NCI-H1105 (cell line): ENCODE measurements at regions not wholly inside any gene's neighbourhood (a gene's known extent, or its start where the extent isn't known, plus 50 kb on each side); places are given as distances from the start of the nearest gene placed in this dataset.
A peak's percentile ranks its signal among the peaks of the same experiment; 100 is the strongest.

Source experiments
- DNase-seq: peaks from one replicate; lab custom pipeline; 2025; lab: John Stamatoyannopoulos, UW

DNA sequence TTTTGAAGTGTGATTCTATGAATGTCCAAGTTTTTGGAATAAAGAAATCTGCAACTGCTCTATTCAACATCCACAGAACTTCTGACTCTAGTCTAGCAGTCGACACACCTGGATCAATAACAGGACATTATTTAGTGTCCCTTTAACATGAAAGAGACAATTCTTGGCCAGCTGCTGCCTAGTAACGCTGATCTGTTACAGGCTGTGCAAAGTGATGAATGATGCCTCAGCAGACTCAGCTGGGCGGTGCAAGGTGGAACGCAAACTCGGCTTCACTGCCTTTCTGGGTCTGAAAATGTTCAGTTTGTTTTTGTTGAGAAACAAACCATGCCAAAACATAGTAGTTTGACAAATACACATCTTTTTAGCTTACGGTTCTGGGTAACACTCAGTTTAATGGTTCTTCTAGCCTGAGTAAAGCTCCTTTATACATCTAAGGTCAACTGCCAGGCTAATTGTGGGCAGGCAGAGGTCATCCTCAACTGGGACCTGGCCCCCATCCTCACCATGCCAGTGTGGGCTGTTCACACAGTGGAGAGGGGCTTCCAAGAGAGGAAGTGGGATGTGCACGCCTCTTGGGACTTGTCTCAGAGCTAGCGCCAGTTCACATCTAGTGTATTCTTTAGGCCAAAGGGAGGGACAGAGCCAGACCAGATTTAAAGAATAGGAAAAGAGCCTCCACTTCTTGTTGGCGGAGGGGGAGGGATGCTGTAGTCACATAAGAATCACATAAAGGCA is 879.7 kb downstream of the QKI start:
- DNase-seq = no peak

DNA sequence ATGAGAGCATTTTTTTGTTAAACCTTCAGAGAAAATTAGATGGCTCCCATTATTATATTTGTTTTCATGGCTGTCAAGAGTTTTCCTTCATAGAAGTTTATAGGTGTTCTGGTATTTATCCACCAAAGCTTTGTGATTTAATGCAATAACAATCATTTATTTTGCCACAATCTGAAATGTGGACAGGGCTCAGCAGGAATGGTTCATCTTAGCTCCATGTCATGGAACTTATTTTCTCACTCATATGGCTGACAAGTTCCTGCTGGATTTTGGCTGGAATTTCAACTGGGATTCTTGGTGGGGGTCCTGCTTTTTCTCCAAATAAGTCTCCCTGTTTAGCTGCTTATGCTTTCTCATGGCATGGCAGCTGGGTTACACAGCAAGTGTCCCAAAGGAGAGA is 876.7 kb downstream of the QKI start:
- no peak for DNase-seq

DNA sequence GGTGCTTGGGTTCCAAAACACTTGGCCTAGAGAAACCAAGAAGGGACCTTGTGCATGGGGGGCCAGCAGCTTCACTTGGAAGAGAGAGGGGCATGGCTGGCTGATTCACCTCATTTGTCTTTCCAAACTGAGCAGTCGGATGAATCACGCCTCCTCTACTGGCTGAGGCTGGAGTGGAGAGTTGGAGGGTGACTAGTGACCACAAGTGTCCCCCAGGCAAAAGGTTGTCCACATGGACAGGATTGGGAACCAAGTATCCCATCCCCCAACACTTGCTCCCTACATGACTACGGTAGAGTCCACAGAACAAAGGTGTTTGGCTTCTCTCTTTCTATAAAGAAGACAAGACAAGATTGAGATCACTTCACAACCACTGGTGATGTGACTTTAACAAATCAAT is 875.6 kb downstream of the QKI start:
- DNase-seq = no peak

DNA sequence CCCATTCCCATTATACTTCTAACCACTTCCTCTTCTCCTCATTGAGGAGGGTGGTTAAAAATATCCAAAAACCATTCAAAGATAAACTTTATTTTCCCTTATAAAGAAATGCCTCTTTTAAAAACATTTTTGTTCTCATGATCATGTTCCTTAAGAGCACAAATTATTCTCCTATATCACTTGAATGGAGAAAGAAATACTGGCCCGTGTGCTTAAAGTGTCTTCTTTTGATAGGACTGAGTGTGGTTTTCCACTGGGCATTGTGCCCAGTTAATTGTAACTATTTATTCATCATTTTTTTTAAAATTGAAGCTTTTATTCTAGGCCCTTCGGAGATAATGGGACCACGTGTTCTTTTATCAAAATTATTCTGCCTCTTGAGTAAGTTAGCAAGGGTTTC is 871.5 kb downstream of the QKI start:
- peak; percentile 75 for DNase-seq

GRCh38 chr6:164283574-164283973 is 869.1 kb downstream of the QKI start:
- no peak for DNase-seq

DNA sequence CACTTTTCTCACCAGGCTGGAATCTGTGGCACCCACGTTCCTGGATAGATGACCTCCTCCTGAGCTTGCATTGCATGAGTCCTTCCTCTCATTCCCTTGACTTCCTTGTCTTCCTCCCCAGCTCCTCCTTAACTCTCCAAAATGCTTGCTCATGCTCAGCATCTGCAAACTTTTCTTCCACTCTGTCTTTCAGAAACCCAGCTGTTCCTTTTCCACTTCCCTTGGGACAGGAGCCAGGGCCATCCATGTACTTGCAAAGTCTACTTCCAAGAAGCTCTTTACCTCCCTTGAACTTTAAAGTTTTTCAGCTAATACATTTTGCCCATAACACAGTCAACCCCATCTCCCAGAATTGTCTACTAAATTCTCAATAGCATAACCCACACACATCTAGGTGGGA is 861.7 kb downstream of the QKI start:
- DNase-seq = no peak

DNA sequence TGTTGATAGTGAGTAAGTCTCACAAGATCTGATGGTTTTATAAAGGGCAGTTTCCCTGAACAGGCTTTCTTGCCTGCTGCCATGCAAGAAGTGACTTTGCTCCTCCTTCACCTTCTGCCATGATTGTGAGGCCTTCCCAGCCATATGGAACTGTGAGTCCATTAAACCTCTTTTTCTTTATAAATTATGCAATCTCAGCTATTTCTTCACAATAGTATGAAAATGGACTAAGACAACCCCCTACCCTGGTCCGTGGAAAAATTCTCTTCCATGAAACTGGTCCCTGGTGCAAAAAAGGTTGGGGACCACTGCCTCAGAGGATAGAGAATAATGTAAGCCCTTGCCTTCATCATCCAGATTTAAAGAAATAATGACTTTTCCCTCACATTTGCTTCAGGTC is 861.3 kb downstream of the QKI start:
- DNase-seq = no peak

GRCh38 chr6:164274493-164274892 is 860.0 kb downstream of the QKI start:
- DNase-seq = no peak

GRCh38 chr6:164273491-164273890 is 859.0 kb downstream of the QKI start:
- DNase-seq = no peak

GRCh38 chr6:164266851-164267250 is 852.3 kb downstream of the QKI start:
- no peak for DNase-seq

- DNase-seq = no peak
Observed at GRCh38 chr6:164262348-164262747, 847.8 kb downstream of the QKI start.

DNA sequence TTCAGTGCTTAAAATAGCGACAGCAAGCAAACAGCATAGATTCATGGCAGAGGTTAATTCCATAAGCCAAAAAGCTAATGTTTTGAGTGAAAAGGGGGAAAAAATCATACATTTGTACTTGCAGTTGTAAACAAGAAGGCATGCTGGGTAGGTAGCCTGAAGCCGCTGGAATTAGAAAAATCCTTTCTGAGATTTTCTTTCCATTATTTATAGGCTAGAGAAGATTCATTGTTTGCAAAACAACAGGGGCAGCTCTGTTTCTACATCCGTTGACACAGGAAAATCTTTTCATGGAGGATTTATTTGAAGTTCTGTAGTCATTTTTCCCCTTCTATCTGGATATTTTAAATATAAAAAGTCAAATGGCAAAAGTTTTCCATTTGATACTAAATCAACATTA is 843.9 kb downstream of the QKI start:
- no peak for DNase-seq

GRCh38 chr6:164252948-164253347 is 838.4 kb downstream of the QKI start:
- no peak for DNase-seq

GRCh38 chr6:164252291-164252690 is 837.8 kb downstream of the QKI start:
- DNase-seq = no peak

DNA sequence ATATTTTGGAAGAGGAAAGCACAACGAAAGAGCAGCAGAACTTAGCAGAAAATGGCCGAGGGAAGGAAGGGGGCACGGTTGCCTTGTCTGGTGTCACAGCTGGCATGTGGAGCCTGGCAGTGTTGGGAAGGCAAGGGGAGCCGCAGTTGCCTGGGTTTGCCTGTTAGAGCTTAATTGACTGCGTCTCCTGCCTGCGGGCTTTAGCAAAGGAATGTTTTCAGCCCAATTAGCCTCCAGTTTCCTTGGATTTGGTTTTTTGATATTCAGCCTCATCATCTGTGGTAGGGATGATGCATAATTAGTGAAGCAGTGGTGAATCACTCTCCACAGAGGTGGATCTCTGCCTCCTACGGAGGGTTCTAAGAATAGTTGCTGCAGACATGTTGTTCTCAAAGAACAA is 832.6 kb downstream of the QKI start:
- DNase-seq = no peak

DNA sequence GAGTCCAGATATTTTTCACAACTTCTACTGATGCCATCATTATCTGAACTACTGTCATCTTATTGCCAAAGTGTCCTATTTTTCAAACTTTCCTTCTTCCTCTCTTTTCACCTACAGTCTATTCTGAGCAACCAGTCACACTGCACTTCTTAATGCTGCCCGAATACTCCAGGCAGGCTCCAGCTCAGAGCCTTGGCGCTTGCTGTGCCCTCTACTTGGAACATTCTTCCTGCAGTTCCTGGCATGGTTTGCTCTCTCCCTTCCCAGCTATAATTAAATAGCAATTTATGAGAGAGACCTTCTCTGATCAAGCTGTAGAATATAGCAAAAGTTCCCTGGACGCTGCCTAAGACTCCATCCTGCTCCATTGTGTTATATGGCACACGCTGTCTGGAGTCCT is 831.6 kb downstream of the QKI start:
- no peak for DNase-seq

DNA sequence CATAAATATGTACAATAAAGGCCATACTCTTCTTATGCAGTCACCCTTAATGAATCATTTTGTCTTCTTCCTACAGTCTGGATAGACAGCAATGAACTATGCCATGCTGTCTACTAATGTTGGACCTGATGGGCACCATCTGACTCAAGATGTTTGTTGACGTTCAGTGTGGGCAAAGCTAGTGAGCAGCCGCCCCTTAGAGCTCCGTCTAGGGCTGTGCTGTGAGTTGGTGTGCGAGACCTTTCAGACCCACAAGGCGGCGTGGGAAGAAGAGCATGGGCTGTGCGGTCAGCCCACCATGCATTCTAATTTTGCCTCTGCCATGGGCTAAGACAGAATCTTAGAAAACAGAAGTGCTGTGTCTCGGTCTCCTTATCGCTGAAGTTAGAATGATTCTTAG is 829.4 kb downstream of the QKI start:
- DNase-seq = no peak

GRCh38 chr6:164243012-164243610 is 828.6 kb downstream of the QKI start:
- no peak for DNase-seq

DNA sequence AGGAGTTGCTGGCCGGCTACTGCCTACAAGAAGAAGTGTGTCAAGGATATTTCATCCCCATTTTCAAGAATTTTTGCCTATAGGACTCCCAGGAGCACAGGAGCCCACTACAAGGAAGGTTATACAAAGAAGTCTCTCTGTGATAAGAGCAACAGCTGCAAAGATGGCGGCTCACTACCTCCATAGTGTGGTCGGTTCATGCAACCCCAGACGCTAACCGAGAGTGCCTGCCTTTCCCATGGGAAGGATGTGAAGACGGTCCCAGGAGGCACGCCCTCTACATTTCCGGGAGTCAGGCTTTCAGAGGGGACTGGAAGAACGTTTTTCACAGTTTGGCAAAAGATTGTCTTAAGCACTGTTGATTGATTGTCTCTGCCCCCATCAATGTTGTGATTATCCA is 816.3 kb downstream of the QKI start:
- no peak for DNase-seq

DNA sequence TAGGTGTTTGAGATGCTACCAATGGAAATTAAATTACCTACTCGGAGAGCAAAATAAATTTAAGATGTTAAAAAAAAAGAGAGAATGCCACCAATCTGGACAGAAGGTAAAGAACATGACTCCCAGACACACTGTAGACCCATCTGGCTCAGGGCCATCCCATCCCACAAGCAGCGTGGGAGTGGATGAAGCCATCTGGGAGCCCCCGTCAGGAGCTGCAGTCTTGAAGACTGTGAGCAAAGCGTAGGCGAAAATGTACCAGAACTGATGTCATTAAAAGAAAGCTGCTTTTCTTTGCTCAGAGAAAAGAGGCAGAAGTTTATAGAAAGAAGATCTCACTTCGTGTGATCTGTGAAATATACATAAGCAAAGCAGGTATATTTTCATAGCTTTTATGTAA is 815.7 kb downstream of the QKI start:
- no peak for DNase-seq

- DNase-seq = no peak
Observed at GRCh38 chr6:164229716-164230115, 815.2 kb downstream of the QKI start.

GRCh38 chr6:164227952-164228522 is 813.5 kb downstream of the QKI start:
- DNase-seq = no peak

DNA sequence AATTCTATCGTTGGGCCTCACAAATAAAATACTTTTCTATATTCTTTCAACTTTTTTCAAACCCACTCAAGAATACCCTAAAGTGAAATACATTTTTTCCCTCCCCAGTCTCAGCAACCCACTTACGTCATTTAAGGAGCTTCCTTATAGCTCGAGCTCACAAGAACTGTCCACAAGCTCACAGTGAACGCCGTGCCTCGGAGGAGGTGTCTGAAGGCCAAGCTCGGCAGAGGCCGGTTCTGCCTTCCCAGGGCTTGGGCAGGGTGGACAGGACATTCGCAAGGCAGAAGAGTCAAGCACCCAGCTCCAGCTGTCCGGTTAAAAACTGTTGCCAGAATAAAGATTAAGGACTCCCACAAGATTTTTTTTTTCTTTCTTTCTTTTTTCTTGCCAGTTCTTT is 802.3 kb downstream of the QKI start:
- DNase-seq = no peak

GRCh38 chr6:164216368-164216767 is 801.9 kb downstream of the QKI start:
- DNase-seq = peak; percentile 90
